Lower leg skin (tissue), 3 donors: ENCODE measurements at regions not wholly inside any gene's neighbourhood (a gene's known extent, or its start where the extent isn't known, plus 50 kb on each side); places are given as distances from the start of the nearest gene placed in this dataset.

Experiments
- CTCF ChIP-seq, 3 donors: fragments of 450-650 bp; IDR thresholded peaks; one replicate each; pipeline ENCODE4 v1.5.1; 2016; ENCODE audit warnings: antibody characterized with exemption in 3 of 3, mild to moderate bottlenecking in 3 of 3, moderate library complexity in 2 of 3
- POLR2A ChIP-seq, 2 donors: fragments of 450-650 bp; IDR thresholded peaks; one replicate each; pipeline ENCODE4 v1.6.1; 2016 to 2017; ENCODE audit warnings: antibody characterized with exemption in 2 of 2, mild to moderate bottlenecking in 1 of 2, moderate library complexity in 1 of 2

DNA sequence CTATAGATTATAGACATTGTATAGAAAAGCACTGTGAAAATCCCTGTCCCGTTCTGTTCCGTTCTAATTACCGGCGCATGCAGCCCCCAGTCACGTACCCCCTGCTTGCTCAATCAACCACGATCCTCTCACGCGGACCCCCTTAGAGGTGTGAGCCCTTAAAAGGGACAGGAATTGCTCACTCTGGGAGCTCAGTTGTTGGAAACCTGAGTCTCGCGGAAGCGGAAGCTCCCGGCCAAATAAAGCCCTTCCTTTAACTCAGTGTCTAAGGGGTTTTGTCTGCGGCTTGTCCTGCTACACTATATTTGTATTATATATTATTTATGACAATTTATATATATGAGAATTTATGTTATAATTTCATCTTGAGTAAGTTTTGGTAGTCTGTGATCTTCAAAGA, 213.6 kb upstream of the AMIGO2 start:
- TF ChIP-seq CTCF (IDR thresholded peaks at IDR 0.05) (no peak), POLR2A (IDR thresholded peaks at IDR 0.05) (no peak)
